ENCODE measurements at regions not wholly inside any gene's neighbourhood (a gene's known extent, or its start where the extent isn't known, plus 50 kb on each side); places are given as distances from the start of the nearest gene placed in this dataset.

GRCh38 chr20:11020712-11021111 is 346.9 kb upstream of the JAG1 start (continued):
- TF ChIP-seq CHD7 (IDR thresholded peaks at IDR 0.05; ENCODE audit: insufficient replicate concordance, low read length): no peak
- TF ChIP-seq KDM4A (IDR thresholded peaks at IDR 0.05; ENCODE audit: low read depth, low read length, severe bottlenecking): no peak

Data from H1 (cell line).